SHP77 treated with DMSO at 0.1 percent for 48 hours (cell line): ENCODE measurements at regions not wholly inside any gene's neighbourhood (a gene's known extent, or its start where the extent isn't known, plus 50 kb on each side); places are given as distances from the start of the nearest gene placed in this dataset.
"Not testable (repeated sequence)": the region's sequence is repeated elsewhere in the genome, so short reads cannot be mapped to it uniquely, and the experiment has no call there.

Experiments
- DNase-seq: peaks from one replicate; lab custom pipeline; 2025; lab: John Stamatoyannopoulos, UW

DNA sequence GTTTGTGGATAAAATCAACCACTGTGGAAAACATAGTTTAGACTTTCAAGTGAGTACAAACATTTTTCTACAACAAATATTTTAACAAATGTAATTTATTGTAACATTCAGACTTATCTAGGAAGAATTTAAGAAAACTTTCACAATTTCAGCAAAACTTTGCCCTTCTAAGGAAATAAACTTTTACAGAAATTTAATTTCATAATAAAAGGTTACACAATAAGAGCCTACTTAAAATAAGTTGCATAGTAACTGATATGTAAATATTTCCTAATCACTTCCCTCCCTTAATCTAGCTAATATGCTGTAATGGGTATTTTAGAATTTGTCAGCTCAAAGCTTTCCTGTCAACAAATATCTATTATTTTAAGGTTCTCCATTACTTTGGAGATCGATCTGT is 1899.9 kb downstream of the MAT2B start:
- no peak for DNase-seq

DNA sequence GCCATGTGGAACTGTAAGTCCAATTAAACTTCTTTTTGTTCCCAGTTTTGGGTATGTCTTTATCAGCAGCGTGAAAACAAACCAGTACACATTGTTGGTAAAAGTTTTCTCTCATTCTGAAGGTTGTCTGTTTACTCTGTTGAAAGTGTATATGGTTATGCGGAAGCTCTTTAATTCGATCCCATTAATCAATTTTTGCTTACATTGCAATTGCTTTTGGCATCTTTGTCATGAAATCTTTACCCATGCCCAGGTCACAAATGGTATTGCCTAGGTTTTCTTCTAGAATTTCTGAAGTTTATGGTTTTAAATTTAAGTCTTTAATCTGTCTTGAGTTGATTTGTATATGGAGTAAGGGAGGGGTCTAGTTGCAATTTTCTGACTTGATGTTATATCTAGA is 1901.9 kb downstream of the MAT2B start:
- DNase-seq: no peak

DNA sequence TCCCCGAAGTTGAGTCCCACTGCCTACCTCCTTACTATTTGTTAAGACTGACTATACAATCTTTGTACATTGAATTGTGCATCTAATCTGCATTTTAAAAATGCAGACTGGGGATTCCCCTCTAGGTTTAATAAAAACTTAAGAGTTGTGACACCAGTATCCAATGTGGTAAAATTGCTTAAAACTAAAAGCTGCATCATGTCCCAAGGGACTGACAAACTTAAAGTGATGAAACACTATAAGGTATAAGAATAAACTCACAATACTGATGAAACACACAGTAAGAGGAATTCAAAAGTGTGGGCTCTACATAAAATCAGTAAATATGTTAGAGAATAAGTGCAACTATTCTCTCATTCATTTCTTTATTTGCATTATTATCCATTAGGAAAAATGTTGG is 1905.1 kb downstream of the MAT2B start:
- DNase-seq: no peak

DNA sequence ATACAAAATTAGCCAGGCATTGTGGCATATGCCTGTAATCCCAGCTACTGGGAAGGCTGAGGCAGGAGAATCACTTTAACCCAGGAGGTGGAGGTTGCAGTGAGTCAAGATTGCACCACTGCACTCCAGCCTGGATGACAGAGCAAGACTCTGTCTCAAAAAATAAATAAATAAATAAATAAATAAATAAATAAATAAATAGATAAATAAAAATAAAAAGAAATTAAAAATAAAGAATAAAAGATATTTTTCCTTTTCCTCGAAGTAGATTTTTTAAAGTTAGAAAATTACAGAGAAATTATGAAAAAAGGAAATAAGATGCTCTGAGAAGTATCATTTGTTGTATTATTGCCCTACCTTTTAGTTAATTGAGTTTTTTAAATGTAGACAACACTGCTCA is 1906.1 kb downstream of the MAT2B start:
- not testable (repeated sequence) for DNase-seq

DNA sequence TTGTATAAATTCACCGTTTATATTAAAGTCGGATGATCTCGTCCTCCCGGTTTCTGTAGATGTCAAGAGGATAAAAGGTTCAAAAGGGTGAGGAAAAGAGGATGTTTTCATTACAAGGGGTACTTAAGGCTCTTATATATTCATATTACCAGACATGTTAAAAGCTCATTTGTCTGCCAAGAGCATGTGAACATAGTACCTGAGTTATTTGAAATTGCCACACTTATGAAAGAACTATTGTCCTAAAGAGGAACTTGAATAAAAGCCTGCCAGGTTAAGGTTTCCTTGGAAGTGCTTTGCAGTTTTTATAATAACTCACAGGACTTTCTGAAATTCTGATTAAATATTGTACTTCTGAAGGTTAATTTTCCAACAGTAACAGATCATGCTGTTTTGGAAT is 1915.1 kb downstream of the MAT2B start:
- DNase-seq: no peak

DNA sequence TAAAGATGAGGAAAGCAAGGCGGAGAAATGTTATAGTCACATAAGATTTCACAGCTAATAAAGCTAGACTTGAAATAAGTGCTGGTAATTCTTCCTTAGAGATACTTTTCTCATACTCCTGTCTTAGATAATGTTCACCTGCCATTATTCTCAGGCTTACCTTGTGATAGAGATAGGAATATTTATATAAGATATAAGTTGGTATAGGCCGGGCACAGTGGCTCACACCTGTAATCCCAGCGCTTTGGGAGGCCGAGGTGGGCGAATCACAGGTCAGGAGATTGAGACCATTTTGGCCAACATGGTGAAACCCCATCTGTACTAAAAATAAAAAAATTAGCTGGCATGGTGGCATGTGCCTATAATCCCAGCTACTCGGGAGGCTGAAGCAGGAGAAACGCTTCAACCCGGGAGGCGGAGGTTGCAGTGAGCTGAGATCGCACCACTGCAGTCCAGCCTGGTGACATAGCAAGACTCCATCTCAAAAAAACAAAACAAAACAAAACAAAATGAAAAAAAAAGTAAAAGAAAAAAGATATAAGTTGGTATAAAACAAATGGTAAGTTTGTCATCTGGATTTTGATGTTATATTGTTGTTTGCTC is 1918.4 kb downstream of the MAT2B start:
- no peak for DNase-seq

DNA sequence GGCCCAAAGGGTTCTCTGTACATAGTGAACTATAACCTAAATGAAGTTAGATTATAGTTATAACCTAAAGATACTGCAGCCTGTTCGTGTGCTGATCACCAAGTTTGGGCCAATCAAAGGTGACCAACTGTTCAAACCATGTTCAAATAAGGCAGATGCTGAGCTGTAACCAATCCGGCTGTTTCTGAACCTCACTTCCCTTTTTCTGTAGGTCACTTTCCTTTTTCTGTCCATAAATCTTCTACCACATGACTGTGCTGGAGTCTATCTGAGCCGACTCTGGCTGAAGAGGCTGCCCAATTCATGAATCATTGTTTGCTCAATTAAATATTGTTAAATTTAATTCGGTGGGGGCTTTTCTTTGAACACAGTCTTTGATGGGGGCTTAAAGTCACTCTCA is 1920.2 kb downstream of the MAT2B start:
- no peak for DNase-seq

DNA sequence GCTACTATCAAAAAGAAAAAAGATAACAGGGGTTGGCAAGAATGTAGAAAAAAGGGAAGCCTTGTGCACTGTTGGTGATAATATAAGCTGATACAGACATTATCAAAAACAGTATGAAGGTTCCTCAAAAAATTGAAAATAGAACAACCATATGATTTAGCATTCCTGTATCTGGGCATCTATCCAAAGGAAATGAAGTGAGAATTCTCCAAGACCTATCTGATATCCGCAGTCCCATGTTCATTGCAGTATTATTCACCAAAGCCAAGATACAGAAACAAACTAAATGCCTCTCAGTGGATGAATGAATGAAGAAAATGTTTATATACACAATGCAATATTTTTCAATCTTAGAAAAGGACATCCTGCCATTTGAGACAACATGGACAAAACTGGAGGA is 1943.3 kb downstream of the MAT2B start:
- DNase-seq: no peak

DNA sequence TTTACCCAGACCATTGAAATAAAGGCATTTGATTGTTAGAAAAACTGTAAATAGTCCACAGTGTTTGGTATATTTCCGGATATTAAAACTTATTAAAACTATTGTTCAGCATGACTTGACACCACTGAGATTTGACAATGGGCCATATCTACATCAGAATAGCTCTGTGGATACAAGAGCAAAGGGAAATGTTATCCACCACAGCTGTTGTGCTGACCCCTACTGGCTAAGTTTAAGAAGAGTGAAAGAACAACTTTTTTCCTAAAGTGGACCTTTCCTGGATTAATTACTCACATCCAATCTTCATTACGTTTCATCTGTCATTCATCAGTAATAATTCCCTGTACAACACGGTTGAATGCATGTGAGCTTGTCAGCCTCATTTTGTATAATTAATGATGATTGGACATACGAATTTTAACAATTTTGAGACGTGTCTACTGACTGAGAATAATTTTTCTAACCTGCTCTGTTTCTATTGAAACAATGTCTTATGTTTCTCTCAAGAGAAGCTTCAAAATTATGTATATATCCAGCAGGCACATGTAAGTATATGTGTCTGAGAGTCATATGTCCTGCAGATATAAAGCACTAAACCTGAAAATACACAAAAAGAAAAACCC is 1952.6 kb downstream of the MAT2B start:
- DNase-seq: no peak

DNA sequence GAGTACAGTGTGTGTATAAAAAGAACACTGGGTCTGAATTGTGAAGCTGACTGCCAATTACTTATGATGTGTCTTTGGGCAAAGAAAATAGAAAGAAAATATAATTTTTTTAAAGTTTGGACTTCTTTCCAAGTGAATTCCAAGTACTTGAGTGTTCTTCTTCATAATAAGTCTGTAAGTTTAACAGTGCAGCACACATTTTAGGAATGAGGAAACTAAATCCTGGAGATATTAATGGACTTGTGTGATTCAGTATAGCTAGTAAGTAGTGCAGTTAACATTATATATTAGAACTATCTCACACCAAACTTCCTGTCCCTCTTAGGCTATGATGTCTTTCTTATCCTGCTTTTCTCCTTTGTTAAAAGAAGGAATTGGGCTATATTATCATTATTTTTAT is 1953.8 kb downstream of the MAT2B start:
- no peak for DNase-seq

DNA sequence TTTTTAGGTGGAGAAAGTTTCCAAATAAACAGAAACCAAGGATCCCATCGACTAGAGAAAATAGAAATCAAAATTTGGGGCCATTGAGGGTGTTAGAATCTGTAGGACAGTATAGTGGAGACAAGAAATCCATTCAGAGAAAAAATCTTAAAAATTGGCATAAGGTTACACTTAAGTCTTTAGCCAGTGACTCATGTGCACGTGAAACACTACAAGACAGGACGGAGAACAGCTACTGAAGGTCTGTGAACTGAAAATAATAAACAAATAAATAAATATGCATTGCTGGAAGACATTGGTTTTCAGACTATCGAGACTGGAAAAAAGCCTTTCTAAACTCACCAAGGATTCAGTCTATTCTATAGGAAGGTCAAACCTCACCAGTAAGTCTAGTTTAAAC is 1955.5 kb downstream of the MAT2B start:
- no peak for DNase-seq

DNA sequence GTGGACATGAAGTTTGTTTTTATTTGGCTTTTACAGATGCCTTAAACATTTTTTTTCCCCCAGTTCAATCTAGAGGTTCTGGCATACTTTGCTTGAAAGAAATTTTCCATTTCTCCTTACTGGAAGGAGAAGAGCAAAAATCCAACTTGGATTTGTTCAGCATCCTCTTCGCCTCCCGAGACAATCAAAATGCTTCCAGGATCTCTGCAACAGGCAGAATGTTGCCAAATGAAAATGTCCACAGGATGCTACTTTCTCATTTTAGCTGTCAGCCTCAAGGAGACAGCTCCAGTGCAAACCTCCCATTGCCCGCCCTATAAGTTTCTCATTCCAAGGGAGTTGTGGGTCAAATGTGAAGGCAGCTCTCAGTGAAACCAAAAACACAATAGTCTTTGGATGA is 1972.1 kb downstream of the MAT2B start:
- DNase-seq: no peak

DNA sequence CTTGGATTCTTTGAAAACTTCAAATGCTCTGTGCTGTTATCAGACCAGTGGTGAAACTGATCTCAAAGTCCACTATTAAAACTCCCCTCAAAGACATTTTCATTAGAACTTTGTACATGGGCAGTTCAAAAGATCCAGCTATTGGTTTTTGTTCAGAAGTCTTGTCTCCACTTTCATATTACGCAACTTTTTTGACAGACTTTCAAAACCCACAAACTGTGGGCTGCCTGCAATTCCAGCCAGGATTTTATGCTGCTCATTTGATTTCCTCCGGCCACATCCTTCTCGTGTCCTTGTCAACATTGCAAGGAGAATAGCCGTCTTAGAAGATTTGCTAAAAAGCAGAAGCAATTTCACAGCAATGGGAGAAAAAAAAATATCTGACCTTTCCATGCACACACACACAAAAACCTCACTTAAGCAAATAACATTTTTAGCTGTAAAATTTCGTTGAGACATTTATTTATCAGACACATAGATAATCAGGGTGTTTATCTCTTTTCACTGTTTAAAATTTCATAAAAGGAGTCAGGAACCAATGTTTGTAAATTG is 1990.5 kb downstream of the MAT2B start:
- no peak for DNase-seq

DNA sequence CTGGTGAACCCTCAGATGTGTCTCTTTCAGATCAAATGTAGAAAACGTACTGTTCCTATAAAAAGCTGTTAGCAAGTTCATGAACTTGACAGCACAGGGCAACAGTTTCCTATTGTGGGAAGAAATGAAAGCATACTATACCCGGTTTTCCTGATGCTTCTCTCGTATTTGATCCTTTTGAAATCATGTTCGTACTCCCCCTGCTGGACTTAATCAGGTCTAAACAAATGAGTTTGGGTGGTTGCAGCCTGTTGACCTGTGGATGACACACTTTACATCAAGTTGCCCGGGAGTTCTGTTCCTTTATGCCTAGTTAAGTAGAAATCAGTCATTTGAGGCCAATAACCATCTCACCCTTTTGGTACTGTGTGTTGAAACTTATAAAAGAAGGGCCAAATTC is 1992.3 kb downstream of the MAT2B start:
- DNase-seq: peak; percentile 27

DNA sequence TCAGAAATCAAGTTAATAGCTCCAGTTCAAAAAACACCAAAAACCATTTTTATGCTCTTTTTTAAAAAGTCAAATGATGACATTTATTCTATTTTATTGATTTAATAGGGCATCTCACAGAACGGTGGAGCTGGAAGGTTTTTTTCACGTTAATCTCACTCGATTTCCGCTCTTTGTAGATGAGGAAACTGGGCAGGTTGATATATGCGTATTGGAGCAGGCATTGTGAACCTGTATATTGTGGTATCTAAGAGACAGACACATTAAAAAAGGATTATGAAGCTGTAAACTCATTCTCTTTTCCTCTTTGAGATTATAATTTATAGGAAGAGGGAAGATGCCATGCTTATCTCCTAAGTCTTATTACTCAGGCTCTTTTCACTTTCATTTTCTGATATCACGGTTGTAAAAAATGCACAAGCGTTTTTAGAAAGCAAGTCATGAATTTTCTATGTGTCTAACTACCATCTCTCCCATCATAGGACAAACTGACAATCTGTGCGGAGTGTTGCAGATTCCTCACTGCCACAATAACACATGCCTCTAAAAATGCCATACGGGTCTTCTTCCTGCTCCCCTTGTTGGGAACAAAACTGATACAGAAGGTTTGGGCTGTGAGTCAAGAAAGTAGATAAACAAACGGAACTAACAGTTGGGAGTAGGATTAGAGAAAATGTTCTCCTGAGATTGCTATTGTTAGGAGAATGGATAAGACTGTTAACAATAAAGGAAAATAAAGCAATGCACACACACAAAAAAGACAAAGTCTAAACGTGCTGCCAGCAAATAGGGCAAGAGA is 1997.7 kb downstream of the MAT2B start:
- DNase-seq: no peak

DNA sequence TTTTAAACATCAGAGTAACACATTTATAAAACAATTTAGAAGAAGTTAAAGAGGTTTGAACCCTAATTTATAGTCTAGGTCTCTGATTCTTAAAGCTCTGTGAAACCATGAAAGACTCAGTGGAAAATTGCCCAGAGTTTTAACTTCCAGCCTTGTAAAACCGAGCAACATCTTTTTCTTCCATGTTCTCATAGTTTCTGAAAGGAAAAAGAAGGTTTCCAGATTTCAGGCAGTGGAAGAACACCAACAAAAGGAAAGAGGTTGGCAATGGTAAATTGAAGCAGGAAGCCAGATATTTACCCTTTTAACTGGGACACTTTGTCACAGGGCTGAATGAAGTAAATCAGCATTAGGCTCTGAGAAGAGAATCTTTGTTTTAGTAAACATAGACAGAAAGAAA is 1999.3 kb downstream of the MAT2B start:
- DNase-seq: no peak

DNA sequence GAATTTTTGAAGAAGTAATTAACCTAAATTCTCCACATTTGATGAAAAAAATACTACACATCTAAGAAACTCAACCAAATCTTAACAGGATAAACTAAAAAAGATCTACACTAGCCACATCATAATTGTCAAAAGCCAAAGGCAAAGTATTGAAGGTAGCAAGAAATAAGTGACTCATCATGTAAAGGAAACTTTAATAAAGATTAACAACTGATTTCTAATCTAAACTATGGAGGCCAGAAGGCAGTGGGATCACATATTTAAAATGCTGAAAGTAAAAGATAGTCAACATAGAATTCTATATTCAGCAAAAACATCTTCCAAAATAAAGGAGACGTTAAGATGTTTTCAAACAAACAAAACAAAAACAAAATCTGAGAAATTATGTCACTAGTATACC is 2002.9 kb downstream of the MAT2B start:
- no peak for DNase-seq

DNA sequence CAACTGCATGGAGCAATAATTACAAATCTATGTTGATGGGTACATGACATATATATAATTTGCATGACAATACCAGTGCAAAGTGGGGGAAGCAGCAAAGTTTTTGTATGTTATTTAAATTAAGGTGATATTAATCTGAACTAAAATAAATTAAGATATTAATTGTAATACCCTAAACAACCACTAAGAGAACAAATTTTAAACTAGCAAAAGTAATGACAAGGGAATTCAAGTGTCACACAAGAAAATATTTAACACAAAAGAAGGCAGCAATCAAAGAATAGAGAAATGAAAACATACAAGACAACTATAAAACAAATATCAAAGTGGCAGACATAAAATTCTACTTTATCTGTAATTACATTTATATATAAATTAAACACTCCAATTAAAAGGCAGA is 2003.4 kb downstream of the MAT2B start:
- DNase-seq: no peak

DNA sequence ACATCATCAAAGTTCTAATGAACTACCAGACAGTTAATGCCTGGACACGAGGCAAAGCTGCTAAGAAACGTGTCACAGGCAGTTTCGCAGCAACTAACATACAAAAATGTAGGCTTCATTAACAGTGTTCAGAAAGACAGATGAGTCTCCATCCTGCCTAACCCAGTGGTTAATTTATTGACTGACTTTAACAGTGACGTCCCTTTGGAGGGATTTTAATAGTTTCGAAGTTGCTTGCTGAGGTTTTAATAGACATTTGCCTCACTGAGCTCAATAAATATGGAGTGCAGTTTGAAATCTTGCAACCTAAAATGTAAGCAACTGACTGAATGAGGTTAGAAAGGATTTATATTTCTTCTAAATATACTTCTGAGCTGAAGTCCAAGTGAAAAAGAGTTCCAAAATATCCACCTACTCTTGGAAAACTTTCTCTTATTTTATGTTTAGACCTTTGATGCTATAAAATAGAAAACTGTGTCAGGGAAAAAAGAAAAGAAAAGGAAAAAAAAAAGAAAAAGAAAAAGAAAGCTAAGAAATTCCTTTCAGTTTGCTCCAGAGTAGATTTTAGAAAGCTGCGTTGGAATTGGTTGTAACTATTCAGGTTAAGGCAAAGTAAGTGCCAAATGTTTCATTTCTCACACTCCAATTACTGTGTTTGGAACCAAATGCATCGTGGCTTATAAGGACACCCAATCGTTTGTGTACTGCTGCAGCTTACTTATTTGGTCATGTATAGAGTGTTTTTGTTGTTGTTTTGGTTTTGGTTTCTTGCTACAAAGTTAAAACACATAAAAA is 2016.6 kb downstream of the MAT2B start:
- DNase-seq: no peak

DNA sequence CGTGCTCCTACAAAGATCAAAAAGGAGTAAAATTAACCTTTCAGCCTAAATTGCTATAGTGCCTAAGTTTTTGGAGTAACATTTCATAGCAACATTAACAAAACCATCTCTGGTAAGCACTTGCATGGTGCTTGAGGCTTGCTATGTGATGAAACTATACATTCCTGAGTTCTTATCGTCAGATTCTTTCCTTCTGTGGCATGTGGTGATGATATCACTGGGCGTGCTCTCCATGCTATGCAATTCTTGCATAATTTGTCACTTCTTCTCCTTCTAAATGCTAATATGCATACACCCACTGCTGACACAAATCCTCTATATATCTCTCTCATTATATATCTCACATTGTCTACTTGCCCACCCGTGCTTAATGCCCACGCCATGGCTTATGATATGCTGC is 2019.9 kb downstream of the MAT2B start:
- DNase-seq: no peak

DNA sequence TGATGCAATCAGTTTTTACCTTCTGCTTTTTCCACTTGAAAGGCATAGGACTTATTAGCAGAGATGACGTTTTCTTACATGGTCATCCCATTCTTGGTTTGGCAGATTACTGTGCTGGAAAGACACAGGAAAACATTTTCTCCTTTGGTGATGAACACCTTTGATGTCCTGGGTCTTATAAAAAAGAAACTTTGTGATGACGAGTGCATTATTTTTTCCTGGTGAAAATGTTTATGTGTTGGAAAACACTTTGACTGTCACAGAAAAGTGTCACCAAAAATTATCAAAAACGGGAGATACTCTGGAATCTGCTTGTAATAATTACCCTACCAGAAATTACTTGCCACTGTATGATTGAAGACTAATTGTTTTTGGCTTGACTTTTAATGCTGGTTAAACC is 2020.9 kb downstream of the MAT2B start:
- DNase-seq: no peak

DNA sequence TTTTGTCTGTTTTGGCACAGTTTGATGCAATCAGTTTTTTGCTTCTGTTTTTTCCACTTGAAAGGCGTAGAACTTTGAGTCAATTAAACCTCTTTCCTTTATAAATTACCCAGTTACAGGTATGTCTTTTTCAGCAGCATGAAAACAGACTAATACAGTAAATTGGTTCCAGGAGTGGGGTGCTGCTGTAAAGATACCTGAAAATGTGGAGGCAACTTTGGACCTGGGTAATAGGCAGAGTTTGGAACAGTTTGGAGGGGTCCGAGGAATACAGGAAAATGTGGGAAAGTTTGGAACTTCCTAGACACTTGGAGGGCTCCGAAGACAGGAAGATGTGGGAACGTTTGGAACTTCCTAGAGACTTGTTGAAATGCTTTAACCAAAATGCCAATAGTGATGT is 2022.2 kb downstream of the MAT2B start:
- DNase-seq: no peak
